Breast epithelium (tissue), 3 donors: ENCODE measurements at regions not wholly inside any gene's neighbourhood (a gene's known extent, or its start where the extent isn't known, plus 50 kb on each side); places are given as distances from the start of the nearest gene placed in this dataset.

ENCODE experiments used
- POLR2A ChIP-seq: fragments of 450-650 bp; IDR thresholded peaks from one replicate; pipeline ENCODE4 v1.6.1; 2016; ENCODE audit warnings: antibody characterized with exemption, mild to moderate bottlenecking, moderate library complexity
- POLR2AphosphoS5 ChIP-seq, 3 donors: sonication (generic); formaldehyde crosslinking; IDR thresholded peaks; one replicate each; pipeline ENCODE4 v1.6.1; 2017; ENCODE audit warnings: antibody characterized with exemption in 3 of 3
- TF ChIP-seq, protein P1 (sequence below), 3 donors: fragments of 450-650 bp; IDR thresholded peaks; one replicate each; pipeline ENCODE4 v1.5.1; 2016 to 2017; ENCODE audit warnings: antibody characterized with exemption in 3 of 3, mild to moderate bottlenecking in 3 of 3, moderate library complexity in 3 of 3

DNA sequence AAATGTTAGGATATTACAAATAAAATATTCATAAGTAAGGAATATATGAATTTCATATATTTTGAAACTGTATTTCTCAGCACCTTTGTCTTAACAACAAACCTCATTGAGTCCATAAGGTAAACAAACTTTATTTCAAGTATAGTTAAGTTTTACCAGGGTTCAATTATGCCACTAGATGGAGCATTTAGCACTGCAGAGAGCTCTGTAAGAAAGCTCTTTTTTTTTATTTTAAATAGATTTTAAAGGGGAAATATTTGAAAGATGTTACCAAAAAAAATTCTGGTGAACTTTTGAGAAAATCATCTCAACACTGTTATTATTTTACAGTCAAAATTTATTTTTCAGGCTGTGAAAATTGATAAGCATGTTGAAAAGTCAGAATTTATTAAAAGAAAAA lies 955.2 kb upstream of the EYS start:
- TF ChIP-seq, protein P1, sequence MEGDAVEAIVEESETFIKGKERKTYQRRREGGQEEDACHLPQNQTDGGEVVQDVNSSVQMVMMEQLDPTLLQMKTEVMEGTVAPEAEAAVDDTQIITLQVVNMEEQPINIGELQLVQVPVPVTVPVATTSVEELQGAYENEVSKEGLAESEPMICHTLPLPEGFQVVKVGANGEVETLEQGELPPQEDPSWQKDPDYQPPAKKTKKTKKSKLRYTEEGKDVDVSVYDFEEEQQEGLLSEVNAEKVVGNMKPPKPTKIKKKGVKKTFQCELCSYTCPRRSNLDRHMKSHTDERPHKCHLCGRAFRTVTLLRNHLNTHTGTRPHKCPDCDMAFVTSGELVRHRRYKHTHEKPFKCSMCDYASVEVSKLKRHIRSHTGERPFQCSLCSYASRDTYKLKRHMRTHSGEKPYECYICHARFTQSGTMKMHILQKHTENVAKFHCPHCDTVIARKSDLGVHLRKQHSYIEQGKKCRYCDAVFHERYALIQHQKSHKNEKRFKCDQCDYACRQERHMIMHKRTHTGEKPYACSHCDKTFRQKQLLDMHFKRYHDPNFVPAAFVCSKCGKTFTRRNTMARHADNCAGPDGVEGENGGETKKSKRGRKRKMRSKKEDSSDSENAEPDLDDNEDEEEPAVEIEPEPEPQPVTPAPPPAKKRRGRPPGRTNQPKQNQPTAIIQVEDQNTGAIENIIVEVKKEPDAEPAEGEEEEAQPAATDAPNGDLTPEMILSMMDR (IDR thresholded peaks at IDR 0.05) = no peak
- TF ChIP-seq POLR2A (no peak), POLR2AphosphoS5 (IDR thresholded peaks at IDR 0.05) (no peak)
